Fibroblast of villous mesenchyme (primary cell): ENCODE measurements at regions not wholly inside any gene's neighbourhood (a gene's known extent, or its start where the extent isn't known, plus 50 kb on each side); places are given as distances from the start of the nearest gene placed in this dataset.

Experiments used
- DNase-seq: peaks from one replicate; pipeline ENCODE4 v3.0.0-alpha.2; 2010; ENCODE audit warnings: low read depth
- H3K4me3 ChIP-seq: 2 replicates; pipeline ENCODE4 v1.5.1; 2011; ENCODE audit warnings: low read depth, mild to moderate bottlenecking, low read length
- CTCF ChIP-seq: IDR thresholded peaks from 2 replicates; pipeline ENCODE4 v1.5.1; 2012; ENCODE audit warnings: low read depth, mild to moderate bottlenecking, low read length; ENCODE audit not compliant: insufficient read depth

DNA sequence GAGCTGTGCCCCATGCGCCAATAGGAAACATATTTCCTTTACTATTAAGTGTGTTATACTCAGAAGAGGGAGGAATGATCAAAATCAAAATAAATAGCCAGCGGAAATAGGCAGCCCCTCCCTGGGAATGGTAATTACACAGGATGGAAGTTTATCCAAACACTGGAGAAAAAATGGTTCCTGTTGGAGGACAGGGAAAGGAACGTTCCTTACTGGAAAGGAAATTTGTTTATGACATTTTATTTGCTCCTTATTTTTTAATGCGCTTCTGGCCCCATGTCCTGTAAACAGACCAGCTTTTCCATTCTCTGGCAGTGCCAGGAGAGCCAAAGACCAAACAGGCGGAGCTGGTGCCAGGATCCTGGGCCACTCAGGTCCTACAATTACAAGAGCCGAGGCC, 273.7 kb downstream of the SOX9 start:
- no peak overlapping the region for H3K4me3 ChIP-seq
- no peak for DNase-seq
- TF ChIP-seq CTCF, result no peak

DNA sequence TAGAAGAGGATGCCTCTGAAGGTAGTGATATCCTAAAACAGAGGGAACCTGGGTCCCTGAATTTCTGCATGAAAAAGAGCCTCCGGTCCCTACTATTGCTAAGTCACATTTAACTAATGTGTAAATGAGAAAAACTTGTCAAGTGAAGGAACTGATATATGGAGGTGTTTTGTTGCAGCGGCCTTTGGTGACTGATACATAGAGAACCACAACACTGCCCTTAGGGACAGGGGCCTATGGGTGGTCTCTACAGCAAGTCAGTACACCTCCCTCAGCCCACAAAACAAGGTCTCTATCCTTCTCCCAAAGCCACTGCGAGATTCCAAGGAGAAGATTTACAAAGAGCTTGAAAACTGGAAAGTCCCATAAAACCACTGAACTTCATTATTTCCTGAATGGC, 275.3 kb downstream of the SOX9 start:
- H3K4me3 ChIP-seq, result no peak overlapping the region
- DNase-seq, result no peak
- no peak for TF ChIP-seq CTCF

- TF ChIP-seq CTCF, result no peak
- no peak overlapping the region for H3K4me3 ChIP-seq
- no peak for DNase-seq
Measured at GRCh38 chr17:72397223-72397667, 276.4 kb downstream of the SOX9 start.

DNA sequence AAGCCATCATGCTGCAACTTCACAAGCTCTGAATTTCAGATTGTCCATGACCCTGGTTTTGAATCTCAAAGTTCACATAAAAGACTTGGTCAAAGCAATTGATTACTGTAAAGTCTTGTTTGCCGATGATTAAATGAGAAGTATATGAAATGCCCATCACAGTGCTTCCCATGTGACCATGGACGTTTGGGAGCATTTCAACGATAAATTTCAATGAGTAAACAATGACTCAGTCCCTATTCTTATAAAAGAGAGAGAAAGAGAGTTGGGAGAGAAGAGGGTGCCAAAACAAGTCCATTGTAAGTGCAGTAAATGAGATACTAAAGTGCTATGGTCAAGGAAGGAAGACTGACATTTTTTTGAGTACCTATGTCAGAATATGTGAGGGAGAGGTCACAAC, 276.9 kb downstream of the SOX9 start:
- TF ChIP-seq CTCF, result no peak
- H3K4me3 ChIP-seq, result no peak overlapping the region
- DNase-seq, result no peak

GRCh38 chr17:72399023-72399607, 278.3 kb downstream of the SOX9 start:
- DNase-seq, result no peak
- no peak for TF ChIP-seq CTCF
- no peak overlapping the region for H3K4me3 ChIP-seq

- DNase-seq, result no peak
- TF ChIP-seq CTCF, result no peak
- no peak overlapping the region for H3K4me3 ChIP-seq
Measured at GRCh38 chr17:72399608-72400487, 279.0 kb downstream of the SOX9 start.
